Keratinocyte (primary cell): ENCODE measurements at regions not wholly inside any gene's neighbourhood (a gene's known extent, or its start where the extent isn't known, plus 50 kb on each side); places are given as distances from the start of the nearest gene placed in this dataset.
A peak's percentile ranks its signal among the peaks of the same experiment; 100 is the strongest.

ENCODE experiments used
- DNase-seq: peaks from one replicate; pipeline ENCODE4 v3.0.0-alpha.2; 2011; ENCODE audit warnings: low read depth, missing footprints, low spot score
- FAIRE-seq: peaks from 2 replicates; lab custom pipeline; 2011; peaks lifted over from hg19 to GRCh38; lab: Jason Lieb, UNC
- H2AFZ ChIP-seq: 2 replicates; pipeline ENCODE4 v1.6.0; 2012; ENCODE audit warnings: low read length, control low read depth, inconsistent platforms; ENCODE audit not compliant: control insufficient read depth
- H3K27ac ChIP-seq: 2 replicates; pipeline ENCODE4 v1.5.1; 2011; ENCODE audit warnings: low read length; ENCODE audit not compliant: control insufficient read depth, insufficient read depth
- H3K27me3 ChIP-seq: 3 replicates; pipeline ENCODE4 v1.6.0; 2011; ENCODE audit warnings: low read length; ENCODE audit not compliant: control insufficient read depth, insufficient read depth; ENCODE audit errors: extremely low read depth
- H3K36me3 ChIP-seq, 2 experiments: 2 replicates in 1 of 2; 3 replicates in 1 of 2; pipeline ENCODE4 v1.5.1; 2011; ENCODE audit warnings: low read length in 2 of 2, mild to moderate bottlenecking in 1 of 2; ENCODE audit not compliant: control insufficient read depth in 2 of 2, insufficient read depth in 2 of 2; ENCODE audit errors: extremely low read depth in 1 of 2
- H3K4me1 ChIP-seq: 3 replicates; pipeline ENCODE4 v1.5.1; 2011; ENCODE audit warnings: low read length; ENCODE audit not compliant: control insufficient read depth, insufficient read depth; ENCODE audit errors: extremely low read depth
- H3K4me2 ChIP-seq: 3 replicates; pipeline ENCODE4 v1.6.0; 2011; ENCODE audit warnings: low read depth, low read length; ENCODE audit not compliant: control insufficient read depth, insufficient read depth; ENCODE audit errors: extremely low read depth
- H3K4me3 ChIP-seq, 3 experiments: fragments of 200-600 bp in 1 of 3; sonication (generic) in 1 of 3; 2 replicates in 2 of 3; 3 replicates in 1 of 3; pipeline ENCODE4 v1.5.1; 2011 to 2016; ENCODE audit warnings: low read length in 3 of 3, mild to moderate bottlenecking in 3 of 3, control low read depth in 2 of 3, inconsistent platforms in 1 of 3, low read depth in 1 of 3, mixed read lengths in 1 of 3, mixed run types in 1 of 3, moderate library complexity in 1 of 3; ENCODE audit not compliant: control insufficient read depth in 2 of 3, insufficient read depth in 2 of 3; ENCODE audit errors: extremely low read depth in 1 of 3
- H3K79me2 ChIP-seq: 2 replicates; pipeline ENCODE4 v1.6.0; 2012; ENCODE audit warnings: low read length; ENCODE audit not compliant: control insufficient read depth, insufficient read depth
- H3K9ac ChIP-seq: 3 replicates; pipeline ENCODE4 v1.6.0; 2011; ENCODE audit warnings: low read length; ENCODE audit not compliant: control insufficient read depth, insufficient read depth; ENCODE audit errors: extremely low read depth
- H3K9me1 ChIP-seq: 3 replicates; pipeline ENCODE4 v1.6.0; 2011; ENCODE audit warnings: low read length; ENCODE audit not compliant: control insufficient read depth, insufficient read depth; ENCODE audit errors: extremely low read depth
- H3K9me3 ChIP-seq: 2 replicates; pipeline ENCODE4 v1.5.1; 2012; ENCODE audit warnings: low read depth, low read length; ENCODE audit not compliant: control insufficient read depth
- H4K20me1 ChIP-seq: 3 replicates; pipeline ENCODE4 v1.6.0; 2011; ENCODE audit warnings: low read length; ENCODE audit not compliant: control insufficient read depth, insufficient read depth; ENCODE audit errors: extremely low read depth
- CTCF ChIP-seq, 3 experiments: IDR thresholded peaks in 1 of 3; conservative IDR thresholded peaks in 1 of 3; optimal IDR thresholded peaks in 1 of 3; 2 replicates in 2 of 3; 3 replicates in 1 of 3; pipeline versions ENCODE3 to v1.5.1; 2011; ENCODE audit warnings: low read length in 3 of 3, mild to moderate bottlenecking in 3 of 3, moderate library complexity in 2 of 3, control low read depth in 1 of 3, inconsistent platforms in 1 of 3; ENCODE audit not compliant: insufficient read depth in 2 of 3; ENCODE audit errors: extremely low read depth in 1 of 3
- EZH2 ChIP-seq: IDR thresholded peaks from one replicate; pipeline ENCODE4 v1.6.1; 2012; ENCODE audit warnings: inconsistent platforms, mild to moderate bottlenecking, low read length, moderate library complexity
- dilution Hi-C: fragments of 300-500 bp; cut with MboI; formaldehyde crosslinking; loops from one replicate; pipeline ENCODE4 v1.7.0; 2020; ENCODE audit warnings: low sequenced_read_pairs; ENCODE audit not compliant: extremely low pct_ligation_motif_present

GRCh38 chr6:19024737-19025136 lies 637.6 kb downstream of the RNF144B start:
- Histone ChIP-seq H3K4me1 (no peaks in the 10 kb centered on the region), H3K79me2 (no peaks in the 10 kb centered on the region), H3K9me3 (no peaks in the 10 kb centered on the region), H3K4me2 (no peak overlapping the region), H3K4me3 (no peak overlapping the region), H3K27me3 (no peaks in the 10 kb centered on the region), H3K9ac (no peak overlapping the region), H3K36me3 (no peaks in the 10 kb centered on the region), H3K27ac (no peak overlapping the region), H3K9me1 (no peaks in the 10 kb centered on the region), H2AFZ (no peak overlapping the region), H4K20me1 (no peaks in the 10 kb centered on the region)
- TF ChIP-seq CTCF (optimal IDR thresholded peaks at IDR 0.05 in 1 of 3, IDR thresholded peaks at IDR 0.05 in 1 of 3, conservative IDR thresholded peaks at IDR 0.05 in 1 of 3; ENCODE audit: extremely low read depth in 1 of 3, insufficient read depth in 2 of 3, low read length in 3 of 3): peak; percentile 52 to 74 (median 70)
- TF ChIP-seq EZH2: no peak
- FAIRE-seq (peak; percentile 59), DNase-seq (no peak)
- dilution Hi-C loops: no loop called here

- DNase-seq (no peak), FAIRE-seq (no peak)
- Histone ChIP-seq H3K9me1 (no peaks in the 10 kb centered on the region), H3K9me3 (no peaks in the 10 kb centered on the region), H3K79me2 (no peaks in the 10 kb centered on the region), H3K4me2 (no peak overlapping the region), H3K36me3 (no peaks in the 10 kb centered on the region), H4K20me1 (no peaks in the 10 kb centered on the region), H3K4me3 (no peak overlapping the region), H3K9ac (no peak overlapping the region), H3K4me1 (no peaks in the 10 kb centered on the region), H2AFZ (no peak overlapping the region), H3K27me3 (no peaks in the 10 kb centered on the region), H3K27ac (no peak overlapping the region)
- dilution Hi-C loops: no loop called here
- TF ChIP-seq CTCF (optimal IDR thresholded peaks at IDR 0.05 in 1 of 3, IDR thresholded peaks at IDR 0.05 in 1 of 3, conservative IDR thresholded peaks at IDR 0.05 in 1 of 3; ENCODE audit: extremely low read depth in 1 of 3, insufficient read depth in 2 of 3, low read length in 3 of 3) (no peak), EZH2 (no peak)
These were observed 641.1 kb downstream of the RNF144B start for GRCh38 chr6:19028201-19028600.
